H1 (cell line): ENCODE measurements at regions not wholly inside any gene's neighbourhood (a gene's known extent, or its start where the extent isn't known, plus 50 kb on each side); places are given as distances from the start of the nearest gene placed in this dataset.

ENCODE experiments used
- CTCF ChIA-PET: fragments of 300-600 bp; sonication (Branson Sonifier 250); formaldehyde crosslinking; loops from one replicate; lab custom pipeline; 2021; ENCODE audit not compliant: partially characterized antibody; lab: Charles Lee
- POLR2A ChIA-PET: fragments of 300-600 bp; sonication (Branson Sonifier 250); formaldehyde crosslinking; loops from one replicate; lab custom pipeline; 2021; ENCODE audit warnings: inconsistent platforms; ENCODE audit not compliant: partially characterized antibody; lab: Charles Lee
- DNase-seq, 2 experiments: peaks; one replicate each; pipeline versions ENCODE4 v3.0.0 to v3.0.0-alpha.2; 2010 to 2022; ENCODE audit warnings: low spot score in 2 of 2, low read depth in 1 of 2, mixed read lengths in 1 of 2
- FAIRE-seq: peaks from 2 replicates; lab custom pipeline; 2011; peaks lifted over from hg19 to GRCh38; lab: Jason Lieb, UNC
- H2AFZ ChIP-seq: 2 replicates; pipeline ENCODE4 v1.8.1; 2012; ENCODE audit warnings: low read length, inconsistent platforms
- H2AK5ac ChIP-seq: 2 replicates; pipeline ENCODE4 v1.6.1; 2013; ENCODE audit warnings: low read depth, low read length
- H2BK120ac ChIP-seq: replicated peaks from 2 replicates; pipeline ENCODE3; 2013; ENCODE audit warnings: low read depth, low read length, inconsistent platforms
- H2BK12ac ChIP-seq: 2 replicates; pipeline ENCODE4 v1.6.1; 2013; ENCODE audit warnings: low read depth, low read length
- H2BK15ac ChIP-seq: 2 replicates; pipeline ENCODE4 v1.6.1; 2013; ENCODE audit warnings: low read length
- H2BK20ac ChIP-seq: 2 replicates; pipeline ENCODE4 v1.6.1; 2013; ENCODE audit warnings: low read length
- H2BK5ac ChIP-seq: 2 replicates; pipeline ENCODE4 v1.6.1; 2013; ENCODE audit warnings: low read depth, low read length
- H3K14ac ChIP-seq: 2 replicates; pipeline ENCODE4 v1.6.1; 2013; ENCODE audit warnings: inconsistent platforms; ENCODE audit not compliant: insufficient read length
- H3K18ac ChIP-seq: 2 replicates; pipeline ENCODE4 v1.6.1; 2013; ENCODE audit warnings: low read length; ENCODE audit errors: extremely low read depth
- H3K23ac ChIP-seq: 2 replicates; pipeline ENCODE4 v1.6.1; 2013; ENCODE audit warnings: inconsistent platforms; ENCODE audit not compliant: insufficient read length
- H3K23me2 ChIP-seq: 2 replicates; pipeline ENCODE4 v1.6.1; 2013; ENCODE audit warnings: low read depth, low read length
- H3K27ac ChIP-seq: 2 replicates; pipeline ENCODE4 v1.6.1; 2011; ENCODE audit warnings: low read depth, low read length, inconsistent platforms
- H3K27me3 ChIP-seq, 4 experiments: replicated peaks in 1 of 4; 1 replicate in 1 of 4; 2 replicates in 3 of 4; pipeline versions ENCODE4 v1.6.1 to v1.8.1; 2011 to 2013; ENCODE audit warnings: low read length in 3 of 4, mild to moderate bottlenecking in 3 of 4, inconsistent platforms in 2 of 4, mixed read lengths in 2 of 4, moderate library complexity in 1 of 4; ENCODE audit not compliant: control insufficient read depth in 3 of 4, insufficient read depth in 3 of 4; ENCODE audit errors: extremely low read depth in 1 of 4
- H3K36me3 ChIP-seq, 4 experiments: 2 replicates each; pipeline versions ENCODE4 v1.6.1 to v1.8.1; 2011 to 2013; ENCODE audit warnings: mild to moderate bottlenecking in 4 of 4, low read length in 3 of 4, moderate library complexity in 2 of 4, control low read depth in 1 of 4, inconsistent platforms in 1 of 4; ENCODE audit not compliant: insufficient read depth in 4 of 4, control insufficient read depth in 2 of 4
- H3K4ac ChIP-seq: replicated peaks from 2 replicates; pipeline ENCODE3; 2013; ENCODE audit warnings: low read length, low read depth, mixed read lengths, inconsistent platforms; ENCODE audit not compliant: insufficient read length
- H3K4me1 ChIP-seq, 4 experiments: replicated peaks in 1 of 4; 1 replicate in 1 of 4; 2 replicates in 3 of 4; pipeline versions ENCODE4 v1.6.1 to v1.8.1; 2011 to 2013; ENCODE audit warnings: low read length in 3 of 4, inconsistent platforms in 2 of 4, mixed read lengths in 1 of 4; ENCODE audit not compliant: insufficient read depth in 4 of 4, control insufficient read depth in 3 of 4
- H3K4me2 ChIP-seq, 2 experiments: 2 replicates each; pipeline versions ENCODE4 v1.6.1 to v1.8.1; 2011 to 2013; ENCODE audit warnings: low read depth in 2 of 2, low read length in 2 of 2, control low read depth in 1 of 2, inconsistent platforms in 1 of 2, mild to moderate bottlenecking in 1 of 2; ENCODE audit not compliant: insufficient read depth in 1 of 2
- H3K4me3 ChIP-seq, 4 experiments: fragments of 200-600, 300-600 bp in 1 of 4; sonication (generic), shearing (Covaris generic), sonication (Bioruptor Twin) in 1 of 4; 2 replicates each; pipeline versions ENCODE4 v1.5.1 to v1.8.1; 2011 to 2016; ENCODE audit warnings: low read length in 4 of 4, low read depth in 3 of 4, control low read depth in 2 of 4, inconsistent platforms in 2 of 4, mild to moderate bottlenecking in 2 of 4, mixed read lengths in 1 of 4, moderate library complexity in 1 of 4; ENCODE audit not compliant: insufficient read depth in 2 of 4; ENCODE audit errors: extremely low read depth in 1 of 4
- H3K56ac ChIP-seq: replicated peaks from 2 replicates; pipeline ENCODE3; 2013; ENCODE audit warnings: low read depth, mild to moderate bottlenecking, mixed read lengths, low read length, inconsistent platforms; ENCODE audit not compliant: insufficient read length
- H3K79me1 ChIP-seq: 2 replicates; pipeline ENCODE4 v1.6.1; 2013; ENCODE audit warnings: low read depth, low read length, control low read depth
- H3K79me2 ChIP-seq, 2 experiments: 2 replicates each; pipeline versions ENCODE4 v1.6.1 to v1.8.1; 2012 to 2013; ENCODE audit warnings: low read length in 2 of 2, mild to moderate bottlenecking in 2 of 2, inconsistent platforms in 1 of 2; ENCODE audit not compliant: insufficient read depth in 2 of 2, control insufficient read depth in 1 of 2
- H3K9ac ChIP-seq, 4 experiments: replicated peaks in 1 of 4; 1 replicate in 1 of 4; 2 replicates in 3 of 4; pipeline versions ENCODE4 v1.6.1 to v1.8.1; 2011 to 2013; ENCODE audit warnings: low read depth in 3 of 4, low read length in 3 of 4, control low read depth in 2 of 4, mild to moderate bottlenecking in 2 of 4, moderate library complexity in 2 of 4, inconsistent platforms in 1 of 4; ENCODE audit errors: extremely low read depth in 1 of 4
- H3K9me3 ChIP-seq, 2 experiments: 2 replicates each; pipeline versions ENCODE4 v1.6.1 to v1.8.1; 2012 to 2013; ENCODE audit warnings: mild to moderate bottlenecking in 2 of 2, moderate library complexity in 2 of 2, control low read depth in 1 of 2, inconsistent platforms in 1 of 2, low read depth in 1 of 2, low read length in 1 of 2, mixed read lengths in 1 of 2; ENCODE audit not compliant: insufficient read depth in 2 of 2
- H4K20me1 ChIP-seq, 2 experiments: replicated peaks in 1 of 2; 2 replicates each; pipeline versions ENCODE3 to v1.8.1; 2011 to 2013; ENCODE audit warnings: inconsistent platforms in 2 of 2, low read length in 2 of 2, mild to moderate bottlenecking in 1 of 2; ENCODE audit not compliant: insufficient read depth in 2 of 2, control insufficient read depth in 1 of 2
- H4K5ac ChIP-seq: 2 replicates; pipeline ENCODE4 v1.6.1; 2013; ENCODE audit warnings: low read length, low read depth, mixed read lengths, inconsistent platforms; ENCODE audit not compliant: insufficient read length
- H4K8ac ChIP-seq: 2 replicates; pipeline ENCODE4 v1.8.0; 2013; ENCODE audit warnings: mild to moderate bottlenecking, moderate library complexity, low read length, inconsistent platforms; ENCODE audit not compliant: insufficient read depth; ENCODE audit errors: extremely low read depth
- H4K91ac ChIP-seq: replicated peaks from 2 replicates; pipeline ENCODE3; 2013; ENCODE audit warnings: low read length, mixed read lengths, inconsistent platforms; ENCODE audit not compliant: insufficient read length
- ASH2L ChIP-seq: fragments of 200-600, 300-600 bp; sonication (generic); IDR thresholded peaks from one replicate; pipeline ENCODE4 v1.7.1; 2017; ENCODE audit warnings: low read length
- CBX8 ChIP-seq: fragments of 300-800, 300-1000 bp; sonication (generic); IDR thresholded peaks from 2 replicates; pipeline ENCODE4 v1.7.1; 2016; ENCODE audit warnings: low read depth, low read length, borderline replicate concordance
- CHD2 ChIP-seq: IDR thresholded peaks from 2 replicates; pipeline ENCODE4 v1.6.1; 2012; ENCODE audit warnings: low read length, improper control_type of control experiment
- EGR1 ChIP-seq: IDR thresholded peaks from 2 replicates; pipeline ENCODE4 v1.6.1; 2011; ENCODE audit warnings: low read depth, low read length, borderline replicate concordance
- HDAC2 ChIP-seq, 2 experiments: fragments of 300-600 bp in 1 of 2; sonication (generic) in 1 of 2; IDR thresholded peaks; 2 replicates each; pipeline ENCODE4 v1.6.1; 2011 to 2012; ENCODE audit warnings: low read depth in 2 of 2, low read length in 2 of 2, mild to moderate bottlenecking in 2 of 2, moderate library complexity in 2 of 2, borderline replicate concordance in 1 of 2, inconsistent platforms in 1 of 2
- KDM1A ChIP-seq: fragments of 200-600, 300-600 bp; sonication (generic); IDR thresholded peaks from 2 replicates; pipeline ENCODE4 v1.7.1; 2016; ENCODE audit warnings: mild to moderate bottlenecking, low read length, borderline replicate concordance
- RNF2 ChIP-seq: fragments of 200-900, 300-1000 bp; sonication (generic); IDR thresholded peaks from 2 replicates; pipeline ENCODE4 v1.7.1; 2016; ENCODE audit warnings: borderline replicate concordance, low read depth, mild to moderate bottlenecking, antibody characterized with exemption, low read length; ENCODE audit not compliant: poor library complexity, severe bottlenecking; ENCODE audit errors: missing control alignments
- SRF ChIP-seq: IDR thresholded peaks from 2 replicates; pipeline ENCODE4 v1.6.1; 2011; ENCODE audit warnings: mild to moderate bottlenecking, low read depth, low read length, moderate library complexity
- TAF7 ChIP-seq: optimal IDR thresholded peaks from 2 replicates; pipeline ENCODE3; 2011; ENCODE audit warnings: low read depth, mild to moderate bottlenecking, inconsistent platforms, low read length, moderate library complexity, borderline replicate concordance
- TBP ChIP-seq: IDR thresholded peaks from 2 replicates; pipeline ENCODE4 v1.6.1; 2011; ENCODE audit warnings: low read depth, low read length, improper control_type of control experiment
- WGBS, 2 experiments: shearing (Covaris generic) in 1 of 2; methylation state at CpG; one replicate each; pipeline versions ENCODE4 v1.1.6 to v1.1.7; 2013 to 2015; ENCODE audit warnings: low lambda C conversion rate in 2 of 2, mixed read lengths in 2 of 2, inconsistent platforms in 1 of 2, low coverage in 1 of 2, missing lambda C conversion rate in 1 of 2; ENCODE audit not compliant: insufficient replicate concordance in 2 of 2, insufficient coverage in 1 of 2, insufficient read length in 1 of 2; ENCODE audit errors: extremely low coverage in 1 of 2, missing lambda C conversion rate in 1 of 2; 5-methylcytosine and 5-hydroxymethylcytosine counted together
- TF ChIP-seq, protein P1 (sequence below): IDR thresholded peaks from 2 replicates; pipeline ENCODE4 v1.6.1; 2012; ENCODE audit warnings: low read length, inconsistent platforms
- TF ChIP-seq, protein P2 (sequence below): IDR thresholded peaks from 2 replicates; pipeline ENCODE4 v1.6.1; 2011; ENCODE audit warnings: low read depth, mild to moderate bottlenecking, low read length; ENCODE audit not compliant: insufficient read depth

DNA sequence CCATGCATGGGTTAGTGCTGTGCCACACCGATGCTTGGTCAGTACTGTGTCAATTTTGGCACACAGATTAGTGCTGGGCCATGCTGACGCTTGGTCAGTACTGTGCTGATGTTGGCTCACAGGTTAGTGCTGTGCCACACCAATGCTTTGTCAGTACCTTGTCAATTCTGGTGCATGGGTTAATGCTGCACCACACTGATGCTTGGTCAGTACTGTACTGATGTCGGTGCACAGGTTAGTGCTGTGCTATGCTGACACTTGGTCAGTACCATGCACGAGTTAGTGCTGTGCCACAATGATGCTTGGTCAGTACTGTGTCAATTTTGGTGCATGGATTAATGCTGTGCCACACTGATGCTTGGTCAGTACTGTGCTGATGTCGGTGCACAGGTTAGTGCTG lies 103.0 kb downstream of the NPIPB11 start:
- H2AFZ ChIP-seq: no peak overlapping the region
- no peak overlapping the region for H3K4ac ChIP-seq
- peaks cover 4% of the 10 kb centered on the region; the same call in 1 of the 2 replicates for H3K23me2 ChIP-seq
- no peak overlapping the region for H3K23ac ChIP-seq
- H3K14ac ChIP-seq: no peak overlapping the region
- H4K8ac ChIP-seq: no peak overlapping the region
- H3K27me3 ChIP-seq: no peaks in the 10 kb centered on the region
- WGBS, 2 experiments: 90% methylated on average over 5 of the region's 5 CpGs; no CpG with 5 or more reads in 1 of the 2 experiments
- H2BK20ac ChIP-seq: no peak overlapping the region
- FAIRE-seq: no peak
- H4K20me1 ChIP-seq: no peaks in the 10 kb centered on the region
- no peaks in the 10 kb centered on the region for H3K4me1 ChIP-seq
- no peak overlapping the region for H3K18ac ChIP-seq
- H3K9me3 ChIP-seq: no peaks in the 10 kb centered on the region
- H2BK5ac ChIP-seq: no peak overlapping the region
- POLR2A ChIA-PET: no interaction called here
- no peak overlapping the region for H2BK12ac ChIP-seq
- H4K5ac ChIP-seq: no peak overlapping the region
- no peaks in the 10 kb centered on the region for H3K36me3 ChIP-seq
- H3K4me3 ChIP-seq: no peak overlapping the region
- no peak overlapping the region for H2BK120ac ChIP-seq
- no peak overlapping the region for H3K27ac ChIP-seq
- CTCF ChIA-PET: interaction anchor here (1.5 kb wide), 1 partner anchor 12 kb away, joined by 5 read pairs; no protein-coding TSS in a partner anchor
- no peak overlapping the region for H2AK5ac ChIP-seq
- H4K91ac ChIP-seq: no peak overlapping the region
- no peak overlapping the region for H3K4me2 ChIP-seq
- H3K9ac ChIP-seq: no peak overlapping the region
- no peaks in the 10 kb centered on the region for H3K79me1 ChIP-seq
- H2BK15ac ChIP-seq: no peak overlapping the region
- H3K79me2 ChIP-seq: no peaks in the 10 kb centered on the region
- H3K56ac ChIP-seq: no peak overlapping the region
- no peak for DNase-seq
- TF ChIP-seq, protein P1, sequence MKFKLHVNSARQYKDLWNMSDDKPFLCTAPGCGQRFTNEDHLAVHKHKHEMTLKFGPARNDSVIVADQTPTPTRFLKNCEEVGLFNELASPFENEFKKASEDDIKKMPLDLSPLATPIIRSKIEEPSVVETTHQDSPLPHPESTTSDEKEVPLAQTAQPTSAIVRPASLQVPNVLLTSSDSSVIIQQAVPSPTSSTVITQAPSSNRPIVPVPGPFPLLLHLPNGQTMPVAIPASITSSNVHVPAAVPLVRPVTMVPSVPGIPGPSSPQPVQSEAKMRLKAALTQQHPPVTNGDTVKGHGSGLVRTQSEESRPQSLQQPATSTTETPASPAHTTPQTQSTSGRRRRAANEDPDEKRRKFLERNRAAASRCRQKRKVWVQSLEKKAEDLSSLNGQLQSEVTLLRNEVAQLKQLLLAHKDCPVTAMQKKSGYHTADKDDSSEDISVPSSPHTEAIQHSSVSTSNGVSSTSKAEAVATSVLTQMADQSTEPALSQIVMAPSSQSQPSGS: no peak
- no peak for TF ChIP-seq ASH2L
- TF ChIP-seq, protein P2, sequence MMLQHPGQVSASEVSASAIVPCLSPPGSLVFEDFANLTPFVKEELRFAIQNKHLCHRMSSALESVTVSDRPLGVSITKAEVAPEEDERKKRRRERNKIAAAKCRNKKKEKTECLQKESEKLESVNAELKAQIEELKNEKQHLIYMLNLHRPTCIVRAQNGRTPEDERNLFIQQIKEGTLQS: no peak
- no peak for TF ChIP-seq HDAC2 (IDR thresholded peaks at IDR 0.05; ENCODE audit: borderline replicate concordance in 1 of 2, low read depth in 2 of 2, low read length in 2 of 2)
- TF ChIP-seq TBP: no peak
- TF ChIP-seq EGR1: no peak
- TF ChIP-seq KDM1A: no peak
- no peak for TF ChIP-seq SRF
- no peak for TF ChIP-seq CHD2
- TF ChIP-seq CBX8: no peak
- TF ChIP-seq TAF7: no peak
- no peak for TF ChIP-seq RNF2
